ENCODE measurements at regions not wholly inside any gene's neighbourhood (a gene's known extent, or its start where the extent isn't known, plus 50 kb on each side); places are given as distances from the start of the nearest gene placed in this dataset.

- TF ChIP-seq, protein P1, sequence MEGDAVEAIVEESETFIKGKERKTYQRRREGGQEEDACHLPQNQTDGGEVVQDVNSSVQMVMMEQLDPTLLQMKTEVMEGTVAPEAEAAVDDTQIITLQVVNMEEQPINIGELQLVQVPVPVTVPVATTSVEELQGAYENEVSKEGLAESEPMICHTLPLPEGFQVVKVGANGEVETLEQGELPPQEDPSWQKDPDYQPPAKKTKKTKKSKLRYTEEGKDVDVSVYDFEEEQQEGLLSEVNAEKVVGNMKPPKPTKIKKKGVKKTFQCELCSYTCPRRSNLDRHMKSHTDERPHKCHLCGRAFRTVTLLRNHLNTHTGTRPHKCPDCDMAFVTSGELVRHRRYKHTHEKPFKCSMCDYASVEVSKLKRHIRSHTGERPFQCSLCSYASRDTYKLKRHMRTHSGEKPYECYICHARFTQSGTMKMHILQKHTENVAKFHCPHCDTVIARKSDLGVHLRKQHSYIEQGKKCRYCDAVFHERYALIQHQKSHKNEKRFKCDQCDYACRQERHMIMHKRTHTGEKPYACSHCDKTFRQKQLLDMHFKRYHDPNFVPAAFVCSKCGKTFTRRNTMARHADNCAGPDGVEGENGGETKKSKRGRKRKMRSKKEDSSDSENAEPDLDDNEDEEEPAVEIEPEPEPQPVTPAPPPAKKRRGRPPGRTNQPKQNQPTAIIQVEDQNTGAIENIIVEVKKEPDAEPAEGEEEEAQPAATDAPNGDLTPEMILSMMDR (IDR thresholded peaks at IDR 0.05), result no peak
- H3K36me3 ChIP-seq, result no peaks in the 10 kb centered on the region
- DNase-seq (ENCODE audit: low spot score), result no peak
- peaks cover 0 to 14% of the 10 kb centered on the region in 2 donors for H3K9me3 ChIP-seq
- H3K27ac ChIP-seq, result no peak overlapping the region
- H3K27me3 ChIP-seq, result no peaks in the 10 kb centered on the region
- H3K4me3 ChIP-seq, result no peak overlapping the region
- no peaks in the 10 kb centered on the region for H3K4me1 ChIP-seq
These were observed 173.8 kb downstream of the VEGFA start for GRCh38 chr6:43943781-43944250.

- TF ChIP-seq, protein P1 (IDR thresholded peaks at IDR 0.05), result no peak
- DNase-seq (ENCODE audit: low spot score), result no peak
- Histone ChIP-seq H3K36me3 (no peaks in the 10 kb centered on the region), H3K27ac (no peak overlapping the region), H3K27me3 (no peaks in the 10 kb centered on the region), H3K4me1 (no peaks in the 10 kb centered on the region), H3K4me3 (no peak overlapping the region), H3K9me3 (peaks cover 0 to 14% of the 10 kb centered on the region in 2 donors)
These were observed 173.2 kb downstream of the VEGFA start for GRCh38 chr6:43943099-43943766.

DNA sequence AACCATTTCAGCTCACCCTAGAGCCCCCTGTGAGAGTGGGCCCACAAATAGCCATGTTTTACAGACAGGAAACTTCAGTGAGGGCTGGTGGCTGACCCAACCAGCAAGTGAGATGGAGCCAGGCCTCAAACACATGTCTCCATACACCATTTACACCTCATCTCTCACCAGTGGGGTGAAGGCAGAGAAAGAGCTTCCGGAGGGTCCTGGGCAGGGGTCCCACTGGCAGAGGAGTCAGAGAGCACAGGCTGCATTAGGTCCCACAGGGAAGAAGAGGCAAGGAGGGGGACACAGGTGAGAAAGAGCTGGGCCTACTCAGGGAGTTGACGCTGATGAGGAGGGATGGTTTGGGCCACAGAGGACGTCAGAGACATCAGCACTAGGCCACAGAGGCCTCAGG is 172.6 kb downstream of the VEGFA start:
- TF ChIP-seq, protein P1 (IDR thresholded peaks at IDR 0.05), result no peak
- no peaks in the 10 kb centered on the region for H3K36me3 ChIP-seq
- H3K27me3 ChIP-seq, result no peaks in the 10 kb centered on the region
- no peaks in the 10 kb centered on the region for H3K4me1 ChIP-seq
- DNase-seq (ENCODE audit: low spot score), result no peak
- no peak overlapping the region for H3K27ac ChIP-seq
- H3K4me3 ChIP-seq, result no peak overlapping the region
- H3K9me3 ChIP-seq, result peaks cover 0 to 14% of the 10 kb centered on the region in 2 donors

GRCh38 chr6:43942011-43942442 is 172.0 kb downstream of the VEGFA start:
- DNase-seq (ENCODE audit: low spot score), result no peak
- TF ChIP-seq, protein P1 (IDR thresholded peaks at IDR 0.05), result no peak
- Histone ChIP-seq H3K36me3 (no peaks in the 10 kb centered on the region), H3K4me3 (no peak overlapping the region), H3K4me1 (peaks cover 0 to 3% of the 10 kb centered on the region in 2 donors), H3K27me3 (no peaks in the 10 kb centered on the region), H3K9me3 (peaks cover 0 to 14% of the 10 kb centered on the region in 2 donors), H3K27ac (no peak overlapping the region)

DNA sequence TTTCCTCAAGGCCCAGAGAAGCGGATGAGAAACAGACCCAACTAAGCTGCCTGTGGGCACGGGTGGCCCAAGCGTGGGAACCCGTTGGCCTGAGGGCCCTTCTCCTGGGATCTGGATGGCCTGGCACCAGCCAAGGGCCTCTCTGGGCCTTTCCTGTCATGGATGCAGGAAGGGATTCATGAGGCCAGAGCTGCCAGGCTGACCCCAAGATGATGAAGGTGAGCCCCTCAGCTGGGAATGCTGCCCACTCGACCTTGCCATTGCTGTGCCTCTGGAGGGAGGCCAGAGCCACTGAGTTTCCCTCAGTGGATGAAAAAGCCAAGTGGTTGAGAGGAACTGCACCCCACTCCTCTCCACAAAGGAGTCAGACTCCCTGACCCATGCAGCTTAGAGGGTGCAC is 171.2 kb downstream of the VEGFA start:
- peaks cover 0 to 14% of the 10 kb centered on the region in 2 donors for H3K9me3 ChIP-seq
- DNase-seq (ENCODE audit: low spot score), result no peak
- H3K4me3 ChIP-seq, result no peak overlapping the region
- no peaks in the 10 kb centered on the region for H3K27me3 ChIP-seq
- peaks cover 0 to 9% of the 10 kb centered on the region in 2 donors for H3K4me1 ChIP-seq
- H3K36me3 ChIP-seq, result no peaks in the 10 kb centered on the region
- no peak overlapping the region for H3K27ac ChIP-seq
- TF ChIP-seq, protein P1 (IDR thresholded peaks at IDR 0.05), result no peak
